Vagina (tissue), 2 donors: ENCODE measurements at regions not wholly inside any gene's neighbourhood (a gene's known extent, or its start where the extent isn't known, plus 50 kb on each side); places are given as distances from the start of the nearest gene placed in this dataset.

Experiments used
- DNase-seq, 2 donors: peaks; one replicate each; pipeline ENCODE4 v3.0.0-alpha.2; 2017; ENCODE audit errors: extremely low spot score in 2 of 2
- H3K27ac ChIP-seq: fragments of 200-600 bp; sonication (generic); one replicate; pipeline ENCODE4 v1.5.1; 2019
- H3K27me3 ChIP-seq: fragments of 200-600 bp; sonication (generic); one replicate; pipeline ENCODE4 v1.5.1; 2019
- H3K36me3 ChIP-seq, 2 donors: fragments of 200-600 bp; sonication (generic); one replicate each; pipeline ENCODE4 v1.5.1; 2017 to 2019
- H3K4me1 ChIP-seq: fragments of 200-600 bp; sonication (generic); one replicate; pipeline ENCODE4 v1.5.1; 2019
- H3K4me3 ChIP-seq, 2 donors: fragments of 200-600 bp; sonication (generic); 1 replicate in 1 of 2; 2 replicates in 1 of 2; pipeline ENCODE4 v1.5.1; 2016 to 2019
- H3K9me3 ChIP-seq: fragments of 200-600 bp; sonication (generic); one replicate; pipeline ENCODE4 v1.5.1; 2019
- CTCF ChIP-seq, 3 experiments: fragments of 450-650 bp in 2 of 3; fragments of 200-600 bp in 1 of 3; sonication (generic) in 1 of 3; IDR thresholded peaks; one replicate each; pipeline ENCODE4 v1.5.1; 2017 to 2019; ENCODE audit warnings: antibody characterized with exemption in 3 of 3, mild to moderate bottlenecking in 2 of 3, moderate library complexity in 2 of 3
- POLR2A ChIP-seq, 2 donors: fragments of 450-650 bp; IDR thresholded peaks; one replicate each; pipeline ENCODE4 v1.6.1; 2017; ENCODE audit warnings: antibody characterized with exemption in 2 of 2, mild to moderate bottlenecking in 2 of 2, moderate library complexity in 2 of 2
- POLR2AphosphoS5 ChIP-seq, 2 donors: sonication (generic); formaldehyde crosslinking; IDR thresholded peaks; one replicate each; pipeline ENCODE4 v1.9.0; 2017; ENCODE audit warnings: antibody characterized with exemption in 2 of 2, mild to moderate bottlenecking in 2 of 2, low read depth in 1 of 2; ENCODE audit not compliant: insufficient read depth in 1 of 2
- intact Hi-C: fragments of 100-400 bp; cut with DNase I; formaldehyde crosslinking; loops from one replicate; pipeline ENCODE4 v1.15.1; 2023

GRCh38 chr13:28550091-28550490 lies 55.2 kb upstream of the FLT1 start:
- DNase-seq: no peak
- H3K9me3 ChIP-seq: no peaks in the 10 kb centered on the region
- no peak overlapping the region for H3K27ac ChIP-seq
- intact Hi-C loops: no loop called here
- no peaks in the 10 kb centered on the region for H3K36me3 ChIP-seq
- no peak overlapping the region for H3K4me3 ChIP-seq
- H3K27me3 ChIP-seq: no peaks in the 10 kb centered on the region
- TF ChIP-seq CTCF (IDR thresholded peaks at IDR 0.05): no peak
- no peak for TF ChIP-seq POLR2A (IDR thresholded peaks at IDR 0.05)
- no peak for TF ChIP-seq POLR2AphosphoS5 (IDR thresholded peaks at IDR 0.05; ENCODE audit: insufficient read depth in 1 of 2, low read depth in 1 of 2)
- H3K4me1 ChIP-seq: no peaks in the 10 kb centered on the region

GRCh38 chr13:28548872-28549271 lies 53.9 kb upstream of the FLT1 start:
- intact Hi-C loops: no loop called here
- no peak for DNase-seq
- no peaks in the 10 kb centered on the region for H3K9me3 ChIP-seq
- H3K27me3 ChIP-seq: no peaks in the 10 kb centered on the region
- TF ChIP-seq POLR2A (IDR thresholded peaks at IDR 0.05): no peak
- no peak for TF ChIP-seq POLR2AphosphoS5 (IDR thresholded peaks at IDR 0.05; ENCODE audit: insufficient read depth in 1 of 2, low read depth in 1 of 2)
- TF ChIP-seq CTCF (IDR thresholded peaks at IDR 0.05): no peak
- H3K27ac ChIP-seq: no peak overlapping the region
- no peak overlapping the region for H3K4me3 ChIP-seq
- H3K36me3 ChIP-seq: no peaks in the 10 kb centered on the region
- no peaks in the 10 kb centered on the region for H3K4me1 ChIP-seq

GRCh38 chr13:28548468-28548867 lies 53.5 kb upstream of the FLT1 start:
- Histone ChIP-seq H3K9me3 (no peaks in the 10 kb centered on the region), H3K27me3 (no peaks in the 10 kb centered on the region), H3K36me3 (no peaks in the 10 kb centered on the region), H3K4me3 (no peak overlapping the region), H3K4me1 (no peaks in the 10 kb centered on the region), H3K27ac (no peak overlapping the region)
- intact Hi-C loops: no loop called here
- DNase-seq: no peak
- TF ChIP-seq CTCF (IDR thresholded peaks at IDR 0.05) (no peak), POLR2A (IDR thresholded peaks at IDR 0.05) (no peak), POLR2AphosphoS5 (IDR thresholded peaks at IDR 0.05; ENCODE audit: insufficient read depth in 1 of 2, low read depth in 1 of 2) (no peak)

- no peak for TF ChIP-seq CTCF (IDR thresholded peaks at IDR 0.05)
- no peak for TF ChIP-seq POLR2AphosphoS5 (IDR thresholded peaks at IDR 0.05; ENCODE audit: insufficient read depth in 1 of 2, low read depth in 1 of 2)
- TF ChIP-seq POLR2A (IDR thresholded peaks at IDR 0.05): no peak
- Histone ChIP-seq H3K4me3 (no peak overlapping the region), H3K36me3 (no peaks in the 10 kb centered on the region), H3K27me3 (no peaks in the 10 kb centered on the region), H3K9me3 (no peaks in the 10 kb centered on the region), H3K27ac (no peak overlapping the region), H3K4me1 (no peaks in the 10 kb centered on the region)
- intact Hi-C loops: no loop called here
- DNase-seq: no peak
These were observed 50.8 kb upstream of the FLT1 start for GRCh38 chr13:28545583-28546333.
